Activated CD4-positive, alpha-beta memory T cell treated with anti-CD3 and anti-CD28 coated beads, Interleukin-2, amount 10 ng/mL, durations not matched to agents 7 days and 5 days (primary cell): ENCODE measurements at regions not wholly inside any gene's neighbourhood (a gene's known extent, or its start where the extent isn't known, plus 50 kb on each side); places are given as distances from the start of the nearest gene placed in this dataset.
"Not testable (repeated sequence)": the region's sequence is repeated elsewhere in the genome, so short reads cannot be mapped to it uniquely, and the experiment has no call there.

ENCODE experiments used
- CTCF ChIA-PET: fragments of 350-600 bp; sonication (Branson Sonifier 250); formaldehyde crosslinking; loops from one replicate; lab custom pipeline; 2021; ENCODE audit warnings: antibody characterized with exemption, inconsistent platforms; lab: Charles Lee
- POLR2A ChIA-PET: fragments of 350-600 bp; sonication (Branson Sonifier 250); formaldehyde crosslinking; loops from one replicate; lab custom pipeline; 2021; ENCODE audit warnings: antibody characterized with exemption; lab: Charles Lee
- DNase-seq: peaks from one replicate; pipeline ENCODE4 v3.0.0-alpha.2; 2020
- H3K27ac Mint-ChIP-seq: one replicate; pipeline ENCODE4 v1.8.0; 2021; ENCODE audit warnings: mild to moderate bottlenecking, mixed read lengths
- H3K27me3 Mint-ChIP-seq: one replicate; pipeline ENCODE4 v1.8.0; 2021; ENCODE audit warnings: mixed read lengths
- H3K36me3 Mint-ChIP-seq: one replicate; pipeline ENCODE4 v1.8.0; 2021; ENCODE audit warnings: low read depth, mixed read lengths
- H3K4me1 Mint-ChIP-seq: one replicate; pipeline ENCODE4 v1.8.0; 2021; ENCODE audit warnings: mixed read lengths
- H3K4me3 Mint-ChIP-seq: one replicate; pipeline ENCODE4 v1.8.0; 2021; ENCODE audit warnings: mild to moderate bottlenecking, mixed read lengths
- H3K9me3 Mint-ChIP-seq: one replicate; pipeline ENCODE4 v1.8.0; 2021; ENCODE audit warnings: mixed read lengths

DNA sequence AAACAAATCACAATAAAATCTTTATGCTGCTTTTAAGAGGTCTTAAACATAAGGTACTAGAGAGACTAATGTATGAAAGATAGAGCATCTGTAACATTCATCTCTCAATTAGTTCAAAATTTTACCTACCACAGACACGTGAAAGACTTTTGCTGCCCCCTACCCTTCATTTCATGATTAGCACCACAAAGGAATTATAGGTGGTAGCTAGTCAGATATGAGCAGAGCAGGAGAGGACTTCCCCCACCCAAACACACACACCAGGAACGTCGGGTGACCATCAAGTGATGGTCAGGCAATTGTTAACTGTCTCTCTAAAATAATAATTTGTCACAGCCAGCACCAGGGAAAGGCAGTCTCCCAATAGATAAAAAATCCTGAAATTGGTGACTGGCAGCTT is 1531.7 kb upstream of the SPRY2 start:
- CTCF ChIA-PET: no interaction called here
- POLR2A ChIA-PET: no interaction called here
- peaks cover 3% of the 10 kb centered on the region for H3K4me1 Mint-ChIP-seq
- H3K4me3 Mint-ChIP-seq: no peak overlapping the region
- H3K27ac Mint-ChIP-seq: no peak overlapping the region
- H3K27me3 Mint-ChIP-seq: no peaks in the 10 kb centered on the region
- DNase-seq: no peak
- peaks cover 30% of the 10 kb centered on the region for H3K9me3 Mint-ChIP-seq
- H3K36me3 Mint-ChIP-seq: no peaks in the 10 kb centered on the region

DNA sequence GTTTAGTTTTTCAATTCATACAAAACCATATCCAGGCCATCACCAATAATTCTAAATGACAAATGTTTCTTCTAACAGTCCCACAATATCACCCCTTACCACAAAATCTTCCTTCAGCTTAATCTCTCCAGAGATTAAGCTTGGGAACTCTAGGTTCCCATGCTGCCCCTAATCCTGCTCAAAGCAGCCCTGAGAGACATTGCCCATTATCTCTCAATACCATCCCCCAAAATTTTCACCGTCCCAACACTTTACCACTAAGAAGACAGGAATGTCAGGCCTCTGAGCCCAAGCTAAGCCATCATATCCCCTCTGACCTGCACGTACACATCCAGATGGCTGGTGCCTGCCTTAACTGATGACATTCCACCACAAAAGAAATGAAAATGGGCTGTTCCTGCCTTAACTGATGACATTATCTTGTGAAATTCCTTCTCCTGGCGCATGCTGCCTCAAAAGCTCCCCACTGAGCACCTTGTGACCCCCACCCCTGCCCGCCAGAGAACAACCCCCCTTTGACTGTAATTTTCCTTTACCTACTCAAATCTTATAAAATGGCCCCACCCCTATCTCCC is 1530.9 kb upstream of the SPRY2 start:
- H3K9me3 Mint-ChIP-seq: peaks cover 30% of the 10 kb centered on the region
- H3K36me3 Mint-ChIP-seq, POLR2A ChIA-PET, H3K27ac Mint-ChIP-seq, H3K27me3 Mint-ChIP-seq, DNase-seq, H3K4me3 Mint-ChIP-seq, H3K4me1 Mint-ChIP-seq, CTCF ChIA-PET: not testable (repeated sequence)

DNA sequence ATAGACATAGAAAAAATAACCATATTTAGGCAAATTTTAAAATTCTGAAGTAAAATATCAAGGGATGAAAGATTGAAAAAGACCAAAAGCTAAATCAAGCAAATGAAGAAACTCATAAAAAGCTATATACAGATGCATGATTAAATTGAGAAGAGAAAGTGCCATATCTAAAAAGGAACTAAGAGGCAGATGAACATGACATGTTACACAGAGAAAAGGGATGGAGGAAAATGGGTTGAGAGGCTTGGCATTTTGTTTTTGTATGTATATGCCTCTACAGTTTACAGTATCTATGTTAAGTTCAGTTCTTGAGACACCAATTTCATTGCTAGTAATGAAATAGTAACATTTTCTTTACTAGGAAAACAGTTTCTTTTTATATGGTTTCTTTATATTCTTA is 1507.4 kb upstream of the SPRY2 start:
- no peak for DNase-seq
- CTCF ChIA-PET: no interaction called here
- POLR2A ChIA-PET: no interaction called here
- H3K36me3 Mint-ChIP-seq: no peaks in the 10 kb centered on the region
- H3K27ac Mint-ChIP-seq: no peak overlapping the region
- no peak overlapping the region for H3K4me3 Mint-ChIP-seq
- H3K9me3 Mint-ChIP-seq: peaks cover 2% of the 10 kb centered on the region
- no peaks in the 10 kb centered on the region for H3K4me1 Mint-ChIP-seq
- H3K27me3 Mint-ChIP-seq: no peaks in the 10 kb centered on the region

DNA sequence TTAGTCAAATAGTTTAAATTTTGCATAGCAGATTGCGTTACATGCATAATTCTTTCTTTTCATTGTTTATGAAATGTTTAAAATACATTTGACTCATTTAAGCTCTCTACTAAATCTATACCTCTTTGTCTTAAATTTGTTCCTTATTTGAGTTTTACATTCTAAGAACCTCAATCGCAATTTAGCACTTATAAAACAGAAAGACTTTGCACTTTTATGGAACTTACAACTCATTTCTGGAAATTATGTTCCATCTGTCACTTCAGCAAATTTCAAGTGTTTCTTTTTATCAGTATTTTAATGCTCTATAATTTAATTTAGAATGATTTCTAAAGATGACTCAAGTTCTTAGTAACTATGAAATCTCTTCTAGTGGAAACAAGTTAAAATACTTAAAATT is 1505.8 kb upstream of the SPRY2 start:
- ChIA-PET POLR2A (no interaction called here), CTCF (no interaction called here)
- no peak for DNase-seq
- no peak overlapping the region for H3K27ac Mint-ChIP-seq
- no peaks in the 10 kb centered on the region for H3K27me3 Mint-ChIP-seq
- H3K9me3 Mint-ChIP-seq: peaks cover 4% of the 10 kb centered on the region
- H3K36me3 Mint-ChIP-seq: no peaks in the 10 kb centered on the region
- H3K4me1 Mint-ChIP-seq: no peaks in the 10 kb centered on the region
- no peak overlapping the region for H3K4me3 Mint-ChIP-seq

DNA sequence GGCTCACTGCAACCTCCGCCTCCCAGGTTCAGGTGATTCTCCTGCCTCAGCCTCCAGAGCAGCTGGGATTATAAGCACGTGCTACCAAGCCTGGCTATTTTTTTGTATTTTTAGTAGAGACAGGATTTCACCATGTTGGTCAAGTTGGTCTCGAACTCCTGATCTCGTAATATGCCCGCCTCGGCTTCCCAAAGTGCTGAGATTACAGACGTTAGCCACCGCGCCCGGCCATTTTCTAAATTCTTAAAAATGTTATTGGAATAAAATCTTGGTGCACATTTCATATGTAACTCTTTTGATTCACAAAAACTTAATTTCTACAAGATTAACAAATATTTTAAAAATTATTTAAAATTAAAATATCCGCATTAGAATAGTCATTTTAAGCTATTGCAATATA is 1480.3 kb upstream of the SPRY2 start:
- ChIA-PET POLR2A (no interaction called here), CTCF (no interaction called here)
- no peaks in the 10 kb centered on the region for H3K4me1 Mint-ChIP-seq
- no peak overlapping the region for H3K27ac Mint-ChIP-seq
- H3K4me3 Mint-ChIP-seq: no peak overlapping the region
- H3K27me3 Mint-ChIP-seq: no peaks in the 10 kb centered on the region
- DNase-seq: no peak
- H3K36me3 Mint-ChIP-seq: no peaks in the 10 kb centered on the region
- H3K9me3 Mint-ChIP-seq: no peaks in the 10 kb centered on the region

DNA sequence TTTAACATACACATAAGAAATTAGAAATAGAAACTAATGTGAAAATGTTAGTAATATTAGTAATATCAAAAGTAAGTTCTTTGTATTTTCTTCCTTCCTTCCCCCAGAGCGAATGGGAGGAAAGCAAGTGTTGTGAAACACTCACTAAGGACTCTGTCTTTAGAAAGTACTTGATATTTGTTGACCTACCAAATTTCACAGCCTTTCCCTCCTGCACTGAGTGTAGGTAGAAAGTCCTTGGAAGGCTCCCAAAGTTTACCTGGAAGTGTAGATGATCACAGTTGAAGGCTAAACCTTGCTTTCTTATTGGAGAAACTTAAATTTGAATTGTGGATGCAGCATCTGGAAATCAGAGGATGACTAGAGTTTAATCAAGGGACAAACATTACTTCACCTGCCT is 1459.5 kb upstream of the SPRY2 start:
- POLR2A ChIA-PET: no interaction called here
- no peak for DNase-seq
- Mint-ChIP-seq H3K4me3 (no peak overlapping the region), H3K27ac (no peak overlapping the region), H3K36me3 (no peaks in the 10 kb centered on the region), H3K9me3 (peaks cover 3% of the 10 kb centered on the region), H3K4me1 (no peaks in the 10 kb centered on the region), H3K27me3 (no peaks in the 10 kb centered on the region)
- CTCF ChIA-PET: no interaction called here

DNA sequence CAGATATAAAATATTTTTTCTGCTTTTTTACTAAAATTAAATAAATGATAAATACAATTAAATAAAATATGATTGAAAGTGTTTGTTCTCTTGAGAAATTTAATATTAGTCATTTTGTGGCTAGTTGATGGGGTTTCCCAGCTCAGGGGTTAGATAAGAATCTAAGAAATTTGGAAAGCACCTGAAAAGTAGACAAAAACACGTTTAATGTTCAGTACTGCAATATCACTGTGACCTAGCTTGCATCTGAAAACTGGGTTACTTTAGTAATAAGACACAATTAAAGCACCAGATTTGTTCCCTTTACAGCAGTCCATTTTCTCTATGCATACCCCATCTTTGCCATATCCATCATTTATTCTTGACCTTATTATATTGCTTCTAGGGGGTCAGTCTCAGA is 1454.8 kb upstream of the SPRY2 start:
- H3K4me1 Mint-ChIP-seq: no peaks in the 10 kb centered on the region
- no peaks in the 10 kb centered on the region for H3K27me3 Mint-ChIP-seq
- CTCF ChIA-PET: no interaction called here
- no peaks in the 10 kb centered on the region for H3K36me3 Mint-ChIP-seq
- POLR2A ChIA-PET: no interaction called here
- H3K27ac Mint-ChIP-seq: no peak overlapping the region
- H3K4me3 Mint-ChIP-seq: no peak overlapping the region
- no peak for DNase-seq
- H3K9me3 Mint-ChIP-seq: peaks cover 3% of the 10 kb centered on the region

DNA sequence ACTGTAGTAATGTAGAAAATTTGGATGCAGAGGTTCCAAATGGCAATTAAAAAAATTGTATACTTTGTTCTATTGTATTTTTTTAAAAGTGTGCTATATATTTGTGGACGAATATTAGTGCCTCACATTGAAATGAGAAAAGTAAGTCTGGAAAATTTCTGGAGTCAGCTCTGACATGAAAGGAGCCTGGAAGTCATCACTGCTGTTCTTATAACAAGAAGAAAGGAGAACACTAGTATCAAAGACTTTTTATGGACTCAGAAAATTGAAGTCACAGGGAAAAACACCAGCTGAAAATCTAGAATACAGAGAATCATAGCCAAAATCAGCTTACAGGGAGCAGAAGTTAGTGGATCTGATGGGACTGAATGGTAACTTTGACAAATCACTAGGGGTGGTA is 1450.7 kb upstream of the SPRY2 start:
- H3K4me3 Mint-ChIP-seq: no peak overlapping the region
- no peaks in the 10 kb centered on the region for H3K4me1 Mint-ChIP-seq
- H3K27ac Mint-ChIP-seq: no peak overlapping the region
- no peaks in the 10 kb centered on the region for H3K36me3 Mint-ChIP-seq
- peaks cover 3% of the 10 kb centered on the region for H3K9me3 Mint-ChIP-seq
- POLR2A ChIA-PET: no interaction called here
- H3K27me3 Mint-ChIP-seq: no peaks in the 10 kb centered on the region
- DNase-seq: no peak
- CTCF ChIA-PET: no interaction called here

DNA sequence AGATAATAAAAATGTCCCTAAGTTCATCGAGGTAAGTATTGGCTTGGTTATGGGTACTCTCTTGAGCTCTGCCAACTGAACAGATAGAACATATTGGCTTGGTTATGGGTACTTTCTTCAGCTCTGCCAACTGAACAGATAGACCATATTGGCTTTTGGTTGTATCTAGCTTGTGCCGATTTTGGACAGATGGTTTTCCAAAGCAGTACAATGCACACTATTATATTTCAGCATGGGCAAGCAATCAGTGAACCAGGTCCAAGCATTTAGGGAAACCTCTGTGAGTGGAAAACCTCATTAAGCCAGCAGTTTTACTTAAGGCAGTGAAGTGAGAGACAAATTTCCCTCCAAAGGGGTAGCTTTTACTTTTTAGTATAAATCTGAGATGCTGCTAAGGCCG is 1440.5 kb upstream of the SPRY2 start:
- CTCF ChIA-PET: no interaction called here
- Mint-ChIP-seq H3K36me3 (no peaks in the 10 kb centered on the region), H3K4me3 (no peak overlapping the region), H3K27me3 (no peaks in the 10 kb centered on the region), H3K27ac (no peak overlapping the region), H3K4me1 (no peaks in the 10 kb centered on the region), H3K9me3 (no peaks in the 10 kb centered on the region)
- POLR2A ChIA-PET: no interaction called here
- no peak for DNase-seq

DNA sequence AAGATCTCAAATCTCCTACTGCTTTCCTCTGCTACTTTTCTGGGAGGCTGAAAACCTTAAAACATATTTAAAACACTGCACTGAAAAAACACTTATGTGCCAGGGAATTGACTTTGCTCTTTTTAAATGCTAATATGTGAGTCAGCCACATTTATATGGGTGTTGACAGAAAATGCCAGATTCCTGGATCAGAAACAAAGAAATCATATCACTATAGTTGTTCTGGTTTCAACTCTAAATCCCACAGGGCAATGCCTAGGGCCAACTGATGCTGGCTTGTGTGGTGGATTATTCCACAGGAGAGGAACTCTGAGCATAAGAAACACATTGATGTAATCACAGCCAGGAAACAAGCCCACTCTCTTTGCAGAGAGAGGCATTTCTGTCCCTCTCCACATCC is 1439.0 kb upstream of the SPRY2 start:
- ChIA-PET CTCF (no interaction called here), POLR2A (no interaction called here)
- H3K27ac Mint-ChIP-seq: no peak overlapping the region
- no peak for DNase-seq
- H3K4me1 Mint-ChIP-seq: no peaks in the 10 kb centered on the region
- H3K4me3 Mint-ChIP-seq: no peak overlapping the region
- H3K27me3 Mint-ChIP-seq: no peaks in the 10 kb centered on the region
- H3K36me3 Mint-ChIP-seq: no peaks in the 10 kb centered on the region
- no peaks in the 10 kb centered on the region for H3K9me3 Mint-ChIP-seq

DNA sequence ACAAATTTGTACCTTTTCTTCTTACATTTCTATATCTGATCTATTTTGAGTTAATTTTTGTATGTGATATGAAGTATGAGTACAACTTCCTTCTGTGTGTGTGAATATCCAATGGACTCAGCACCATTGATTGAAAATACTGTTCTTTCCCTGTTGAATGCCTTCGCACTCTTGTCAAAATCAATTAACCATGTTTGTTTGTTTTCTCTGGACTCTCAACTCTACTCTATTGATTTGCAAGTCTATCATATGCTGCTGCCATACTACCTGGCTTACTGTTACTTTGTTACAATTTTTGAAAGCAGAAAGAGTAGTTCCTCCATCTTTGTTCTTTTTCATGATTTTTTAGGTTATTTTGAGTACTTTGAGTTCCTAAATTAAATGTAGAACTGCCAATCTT is 1437.4 kb upstream of the SPRY2 start:
- Mint-ChIP-seq H3K4me3 (no peak overlapping the region), H3K36me3 (no peaks in the 10 kb centered on the region), H3K27me3 (no peaks in the 10 kb centered on the region), H3K4me1 (no peaks in the 10 kb centered on the region), H3K9me3 (peaks cover under 1% of the 10 kb centered on the region), H3K27ac (no peak overlapping the region)
- POLR2A ChIA-PET: no interaction called here
- no peak for DNase-seq
- CTCF ChIA-PET: no interaction called here

DNA sequence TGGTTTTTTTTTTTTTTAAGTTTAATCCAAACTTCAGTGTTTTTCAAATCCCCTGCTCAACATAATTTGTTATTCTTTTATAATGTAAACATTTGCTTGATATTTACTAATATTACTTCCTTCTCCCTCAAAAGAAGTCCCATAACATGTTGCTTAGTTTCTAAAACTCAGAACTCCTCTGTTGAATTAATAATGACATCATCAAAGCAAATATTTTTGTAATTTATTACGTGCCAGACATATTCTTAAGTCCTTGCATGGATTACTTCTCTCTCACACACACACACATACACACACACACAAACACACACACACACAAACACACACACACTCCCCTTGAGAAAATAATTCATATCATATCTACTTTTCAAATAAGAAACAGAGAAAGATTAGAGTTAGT is 1432.3 kb upstream of the SPRY2 start:
- Mint-ChIP-seq H3K4me1 (no peaks in the 10 kb centered on the region), H3K36me3 (no peaks in the 10 kb centered on the region), H3K27ac (no peak overlapping the region), H3K27me3 (no peaks in the 10 kb centered on the region), H3K4me3 (no peak overlapping the region), H3K9me3 (peaks cover 2% of the 10 kb centered on the region)
- ChIA-PET CTCF (no interaction called here), POLR2A (no interaction called here)
- no peak for DNase-seq

DNA sequence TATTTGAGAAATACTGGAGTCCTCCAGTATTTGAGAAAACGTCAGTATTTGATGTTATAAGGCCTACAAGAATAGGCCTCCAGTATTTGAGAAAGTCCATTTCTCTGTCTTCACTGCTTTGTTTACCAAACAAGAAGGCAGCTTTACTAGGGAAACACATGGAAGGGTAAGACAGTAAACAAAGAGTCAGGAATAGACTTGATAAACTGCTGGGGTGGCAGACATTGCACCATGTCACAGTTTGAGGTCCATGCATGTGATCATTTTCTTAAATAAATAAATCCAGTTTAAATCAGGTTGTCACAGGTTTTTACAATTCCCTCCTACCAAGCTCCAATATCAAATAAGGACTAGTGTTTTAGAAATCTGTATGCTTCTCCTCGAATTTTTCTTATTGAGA is 1431.0 kb upstream of the SPRY2 start:
- CTCF ChIA-PET: no interaction called here
- H3K27me3 Mint-ChIP-seq: no peaks in the 10 kb centered on the region
- H3K36me3 Mint-ChIP-seq: no peaks in the 10 kb centered on the region
- no peak overlapping the region for H3K27ac Mint-ChIP-seq
- POLR2A ChIA-PET: no interaction called here
- no peak for DNase-seq
- no peak overlapping the region for H3K4me3 Mint-ChIP-seq
- H3K4me1 Mint-ChIP-seq: no peaks in the 10 kb centered on the region
- peaks cover 2% of the 10 kb centered on the region for H3K9me3 Mint-ChIP-seq

DNA sequence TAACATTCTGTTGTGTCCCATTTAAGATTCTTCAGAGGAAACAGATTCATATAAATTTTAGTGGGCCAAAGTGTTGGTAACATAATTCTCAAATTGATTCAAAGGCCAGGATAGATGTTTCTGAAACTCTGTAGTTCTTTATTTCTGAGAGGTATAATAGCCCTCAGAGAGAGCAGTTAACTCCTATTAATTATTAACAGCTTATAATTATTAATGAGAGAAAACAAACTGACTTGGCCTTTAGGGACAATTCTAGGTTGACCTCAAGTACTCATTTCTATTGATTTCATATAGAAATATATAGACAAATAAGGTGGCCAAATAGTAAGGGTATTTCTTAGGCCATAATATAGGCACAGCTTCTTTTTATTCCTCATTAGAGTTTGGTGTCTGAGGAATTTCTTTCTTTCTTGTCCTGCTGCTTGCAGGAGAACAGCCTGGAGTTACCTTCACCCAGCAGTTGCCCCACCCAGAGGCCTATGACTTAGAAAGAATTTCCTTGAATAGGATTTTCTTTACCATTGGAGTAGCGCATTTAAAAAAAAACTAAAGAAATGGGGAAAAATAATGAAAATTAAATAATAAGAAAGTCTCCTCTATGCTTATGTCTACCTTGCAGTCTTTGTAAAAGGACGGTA is 1430.1 kb upstream of the SPRY2 start:
- POLR2A ChIA-PET: no interaction called here
- H3K27me3 Mint-ChIP-seq: no peaks in the 10 kb centered on the region
- CTCF ChIA-PET: no interaction called here
- DNase-seq: no peak
- H3K4me1 Mint-ChIP-seq: no peaks in the 10 kb centered on the region
- no peak overlapping the region for H3K4me3 Mint-ChIP-seq
- H3K36me3 Mint-ChIP-seq: no peaks in the 10 kb centered on the region
- no peak overlapping the region for H3K27ac Mint-ChIP-seq
- peaks cover 2% of the 10 kb centered on the region for H3K9me3 Mint-ChIP-seq
